ENCODE measurements at regions not wholly inside any gene's neighbourhood (a gene's known extent, or its start where the extent isn't known, plus 50 kb on each side); places are given as distances from the start of the nearest gene placed in this dataset.

GRCh38 chr18:31246460-31246859, 71.5 kb upstream of the DSG1 start:
- no peak for DNase-seq (ENCODE audit: insufficient read length, low spot score)
- FAIRE-seq = no peak

- no peak for FAIRE-seq
- no peak for DNase-seq (ENCODE audit: insufficient read length, low spot score)
Measured at GRCh38 chr18:31247574-31248199, 70.3 kb upstream of the DSG1 start.

- DNase-seq (ENCODE audit: insufficient read length, low spot score) = no peak
- FAIRE-seq = no peak
Measured at GRCh38 chr18:31248783-31249521, 69.0 kb upstream of the DSG1 start.

GRCh38 chr18:31250902-31251301, 67.1 kb upstream of the DSG1 start:
- DNase-seq (ENCODE audit: insufficient read length, low spot score) (no peak), FAIRE-seq (no peak)

GRCh38 chr18:31252522-31252921, 65.4 kb upstream of the DSG1 start:
- DNase-seq (ENCODE audit: insufficient read length, low spot score) (no peak), FAIRE-seq (no peak)

GRCh38 chr18:31255953-31256352, 62.0 kb upstream of the DSG1 start:
- DNase-seq (ENCODE audit: insufficient read length, low spot score) (no peak), FAIRE-seq (no peak)

- FAIRE-seq (no peak), DNase-seq (ENCODE audit: insufficient read length, low spot score) (no peak)
Measured at GRCh38 chr18:31258789-31259188, 59.2 kb upstream of the DSG1 start.

GRCh38 chr18:31261792-31262582, 56.0 kb upstream of the DSG1 start:
- DNase-seq (ENCODE audit: insufficient read length, low spot score) (no peak), FAIRE-seq (no peak)

GRCh38 chr18:31267823-31268481, 50.0 kb upstream of the DSG1 start:
- no peak for FAIRE-seq
- DNase-seq (ENCODE audit: insufficient read length, low spot score) = no peak
